H9 (cell line): ENCODE measurements at regions not wholly inside any gene's neighbourhood (a gene's known extent, or its start where the extent isn't known, plus 50 kb on each side); places are given as distances from the start of the nearest gene placed in this dataset.

Source experiments
- DNase-seq: peaks from one replicate; pipeline ENCODE4 v3.0.0-alpha.2; 2017
- H2AFZ ChIP-seq: one replicate; pipeline ENCODE4 v1.6.1; 2013; ENCODE audit warnings: mild to moderate bottlenecking, low read length, control low read depth, moderate library complexity
- H2AK5ac ChIP-seq: 2 replicates; pipeline ENCODE4 v1.6.1; 2013; ENCODE audit warnings: low read length, control low read depth, mixed read lengths; ENCODE audit not compliant: insufficient read length
- H2BK120ac ChIP-seq: one replicate; pipeline ENCODE4 v1.6.1; 2013; ENCODE audit warnings: low read depth, mild to moderate bottlenecking, low read length, control low read depth, inconsistent platforms; ENCODE audit not compliant: poor library complexity, severe bottlenecking
- H2BK12ac ChIP-seq: 2 replicates; pipeline ENCODE4 v1.6.1; 2013; ENCODE audit warnings: low read length, control low read depth, mixed read lengths, low read depth; ENCODE audit not compliant: insufficient read length
- H2BK15ac ChIP-seq: 2 replicates; pipeline ENCODE4 v1.6.1; 2013; ENCODE audit warnings: low read depth, low read length, control low read depth
- H2BK20ac ChIP-seq: one replicate; pipeline ENCODE4 v1.6.1; 2013; ENCODE audit warnings: low read depth, mild to moderate bottlenecking, low read length, control low read depth, inconsistent platforms; ENCODE audit not compliant: poor library complexity, severe bottlenecking
- H2BK5ac ChIP-seq: 2 replicates; pipeline ENCODE4 v1.6.1; 2013; ENCODE audit warnings: low read length, control low read depth, mixed read lengths; ENCODE audit not compliant: insufficient read length
- H3K14ac ChIP-seq: 2 replicates; pipeline ENCODE4 v1.6.1; 2013; ENCODE audit warnings: low read length, control low read depth; ENCODE audit not compliant: insufficient read depth
- H3K18ac ChIP-seq: 2 replicates; pipeline ENCODE4 v1.6.1; 2013; ENCODE audit warnings: low read depth, mild to moderate bottlenecking, mixed read lengths, low read length, control low read depth; ENCODE audit not compliant: insufficient read length
- H3K23ac ChIP-seq: 2 replicates; pipeline ENCODE4 v1.6.1; 2013; ENCODE audit warnings: low read length, control low read depth, mixed read lengths, low read depth; ENCODE audit not compliant: insufficient read length
- H3K23me2 ChIP-seq: 2 replicates; pipeline ENCODE4 v1.6.1; 2013; ENCODE audit warnings: low read depth, mild to moderate bottlenecking, mixed read lengths, low read length, control low read depth; ENCODE audit not compliant: insufficient read length, poor library complexity, severe bottlenecking
- H3K27ac ChIP-seq: 2 replicates; pipeline ENCODE4 v1.5.1; 2013; ENCODE audit warnings: low read length, control low read depth, mixed read lengths, low read depth; ENCODE audit not compliant: insufficient read length
- H3K27me3 ChIP-seq: 2 replicates; pipeline ENCODE4 v1.6.1; 2013; ENCODE audit warnings: low read length, control low read depth, inconsistent platforms; ENCODE audit not compliant: insufficient read depth
- H3K4ac ChIP-seq: 2 replicates; pipeline ENCODE4 v1.6.1; 2013; ENCODE audit warnings: low read depth, mild to moderate bottlenecking, control low read depth, inconsistent platforms, low read length, moderate library complexity
- H3K4me1 ChIP-seq: 2 replicates; pipeline ENCODE4 v1.6.1; 2013; ENCODE audit warnings: low read length, control low read depth, inconsistent platforms; ENCODE audit not compliant: insufficient read depth
- H3K4me2 ChIP-seq: 2 replicates; pipeline ENCODE4 v1.6.1; 2013; ENCODE audit warnings: low read length, control low read depth, mixed read lengths; ENCODE audit not compliant: insufficient read length, insufficient read depth
- H3K56ac ChIP-seq: 2 replicates; pipeline ENCODE4 v1.6.1; 2013; ENCODE audit warnings: low read depth, mild to moderate bottlenecking, mixed read lengths, low read length, control low read depth; ENCODE audit not compliant: insufficient read length
- H3K79me1 ChIP-seq: 2 replicates; pipeline ENCODE4 v1.6.1; 2013; ENCODE audit warnings: low read depth, mild to moderate bottlenecking, moderate library complexity, low read length, control low read depth, inconsistent platforms; ENCODE audit not compliant: insufficient read depth, poor library complexity, severe bottlenecking
- H3K79me2 ChIP-seq: 2 replicates; pipeline ENCODE4 v1.6.1; 2013; ENCODE audit warnings: low read length, control low read depth, inconsistent platforms; ENCODE audit not compliant: insufficient read depth
- H3K9ac ChIP-seq: 2 replicates; pipeline ENCODE4 v1.6.1; 2013; ENCODE audit warnings: low read length, control low read depth, mixed read lengths; ENCODE audit not compliant: insufficient read length; ENCODE audit errors: extremely low read depth
- H3K9me3 ChIP-seq: one replicate; pipeline ENCODE4 v1.6.1; 2013; ENCODE audit warnings: low read depth, low read length, inconsistent platforms; ENCODE audit not compliant: control insufficient read depth
- H3T11ph ChIP-seq: one replicate; pipeline ENCODE4 v1.6.1; 2013; ENCODE audit warnings: mild to moderate bottlenecking, low read length, control low read depth, inconsistent platforms
- H4K20me1 ChIP-seq: one replicate; pipeline ENCODE4 v1.6.1; 2013; ENCODE audit not compliant: control insufficient read depth, insufficient read length, insufficient read depth
- H4K5ac ChIP-seq: 2 replicates; pipeline ENCODE4 v1.6.1; 2013; ENCODE audit warnings: low read depth, mild to moderate bottlenecking, mixed read lengths, low read length, control low read depth; ENCODE audit not compliant: insufficient read length
- H4K8ac ChIP-seq: replicated peaks from 2 replicates; pipeline ENCODE4 v1.6.1; 2013; ENCODE audit warnings: low read length, control low read depth, mixed read lengths, low read depth; ENCODE audit not compliant: insufficient read length
- H4K91ac ChIP-seq: 2 replicates; pipeline ENCODE4 v1.6.1; 2013; ENCODE audit warnings: low read depth, mild to moderate bottlenecking, moderate library complexity, mixed read lengths, low read length, control low read depth; ENCODE audit not compliant: insufficient read length
- H3K27ac Mint-ChIP-seq, 3 experiments: 2 replicates in 2 of 3; 3 replicates in 1 of 3; pipeline ENCODE4 v1.8.0; 2020 to 2021; ENCODE audit warnings: mixed read lengths in 3 of 3, mild to moderate bottlenecking in 1 of 3, moderate library complexity in 1 of 3
- H3K27me3 Mint-ChIP-seq: 2 replicates; pipeline ENCODE4 v1.8.0; 2021; ENCODE audit warnings: low read depth, mild to moderate bottlenecking, moderate library complexity, mixed read lengths
- H3K36me3 Mint-ChIP-seq, 3 experiments: 2 replicates in 2 of 3; 3 replicates in 1 of 3; pipeline ENCODE4 v1.8.0; 2020 to 2021; ENCODE audit warnings: low read depth in 3 of 3, mixed read lengths in 3 of 3; ENCODE audit not compliant: insufficient read depth in 1 of 3
- H3K4me1 Mint-ChIP-seq, 2 experiments: 2 replicates each; pipeline ENCODE4 v1.8.0; 2020; ENCODE audit warnings: mixed read lengths in 2 of 2
- H3K4me3 Mint-ChIP-seq, 2 experiments: 2 replicates in 1 of 2; 3 replicates in 1 of 2; pipeline ENCODE4 v1.8.0; 2020 to 2021; ENCODE audit warnings: mild to moderate bottlenecking in 2 of 2, mixed read lengths in 2 of 2, moderate library complexity in 1 of 2
- H3K9me3 Mint-ChIP-seq, 2 experiments: 2 replicates in 1 of 2; 3 replicates in 1 of 2; pipeline ENCODE4 v1.8.0; 2020; ENCODE audit warnings: mild to moderate bottlenecking in 2 of 2, mixed read lengths in 2 of 2, moderate library complexity in 1 of 2
- WGBS: extraction: QIAGEN DNeasy Blood & Tissue Kit; methylation state at CpG from one replicate; pipeline ENCODE4 v1.1.7; 2013; ENCODE audit warnings: missing lambda C conversion rate, low lambda C conversion rate, mixed read lengths; ENCODE audit not compliant: insufficient read length; ENCODE audit errors: extremely low coverage; 5-methylcytosine and 5-hydroxymethylcytosine counted together
- TF ChIP-seq, protein P1 (sequence below): fragments of 200-600 bp; sonication (generic); conservative IDR thresholded peaks from 3 replicates; pipeline ENCODE4 v1.8.0; 2021; ENCODE audit warnings: antibody characterized with exemption, mild to moderate bottlenecking

DNA sequence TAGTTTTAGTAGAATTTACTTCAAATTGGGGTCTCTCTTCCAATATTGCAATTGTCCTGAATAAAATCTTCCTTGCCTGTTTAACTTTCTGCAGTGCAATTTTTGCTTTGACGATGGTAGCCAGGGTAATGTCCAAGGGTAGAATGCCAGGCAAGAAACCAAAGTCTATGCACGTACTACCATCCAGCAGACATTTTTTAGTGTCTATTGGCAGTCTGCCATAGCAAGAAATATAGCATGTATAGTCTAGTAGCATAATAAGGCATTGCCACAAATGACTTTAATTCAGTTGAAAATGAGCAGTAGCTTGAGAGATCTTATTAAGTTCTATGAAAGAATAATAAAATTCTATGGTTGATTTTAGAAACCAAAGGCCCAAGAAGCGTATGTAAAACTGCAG lies 62.3 kb upstream of the KCNQ5 start:
- H3T11ph ChIP-seq: no peak overlapping the region
- no peaks in the 10 kb centered on the region for H3K27me3 Mint-ChIP-seq
- no peaks in the 10 kb centered on the region for H3K9me3 Mint-ChIP-seq
- no peaks in the 10 kb centered on the region for H4K20me1 ChIP-seq
- no peak overlapping the region for H4K91ac ChIP-seq
- no peak overlapping the region for H3K27ac ChIP-seq
- H3K79me2 ChIP-seq: no peaks in the 10 kb centered on the region
- H2BK12ac ChIP-seq: no peak overlapping the region
- no peak overlapping the region for H3K23ac ChIP-seq
- no peak overlapping the region for H2BK120ac ChIP-seq
- no peak overlapping the region for H2BK5ac ChIP-seq
- H3K27me3 ChIP-seq: no peaks in the 10 kb centered on the region
- no peak overlapping the region for H3K4me3 Mint-ChIP-seq
- H2AFZ ChIP-seq: no peak overlapping the region
- H3K56ac ChIP-seq: no peak overlapping the region
- no peak overlapping the region for H2BK15ac ChIP-seq
- peaks cover 23 to 32% of the 10 kb centered on the region in 2 experiments for H3K4me1 Mint-ChIP-seq
- H3K4me1 ChIP-seq: peaks cover 2% of the 10 kb centered on the region; the same call in 1 of the 2 replicates
- H3K27ac Mint-ChIP-seq: no peak overlapping the region; a peak in 1 of 7 replicates
- H3K14ac ChIP-seq: no peak overlapping the region
- no peak overlapping the region for H3K18ac ChIP-seq
- no peak overlapping the region for H4K8ac ChIP-seq
- TF ChIP-seq, protein P1, sequence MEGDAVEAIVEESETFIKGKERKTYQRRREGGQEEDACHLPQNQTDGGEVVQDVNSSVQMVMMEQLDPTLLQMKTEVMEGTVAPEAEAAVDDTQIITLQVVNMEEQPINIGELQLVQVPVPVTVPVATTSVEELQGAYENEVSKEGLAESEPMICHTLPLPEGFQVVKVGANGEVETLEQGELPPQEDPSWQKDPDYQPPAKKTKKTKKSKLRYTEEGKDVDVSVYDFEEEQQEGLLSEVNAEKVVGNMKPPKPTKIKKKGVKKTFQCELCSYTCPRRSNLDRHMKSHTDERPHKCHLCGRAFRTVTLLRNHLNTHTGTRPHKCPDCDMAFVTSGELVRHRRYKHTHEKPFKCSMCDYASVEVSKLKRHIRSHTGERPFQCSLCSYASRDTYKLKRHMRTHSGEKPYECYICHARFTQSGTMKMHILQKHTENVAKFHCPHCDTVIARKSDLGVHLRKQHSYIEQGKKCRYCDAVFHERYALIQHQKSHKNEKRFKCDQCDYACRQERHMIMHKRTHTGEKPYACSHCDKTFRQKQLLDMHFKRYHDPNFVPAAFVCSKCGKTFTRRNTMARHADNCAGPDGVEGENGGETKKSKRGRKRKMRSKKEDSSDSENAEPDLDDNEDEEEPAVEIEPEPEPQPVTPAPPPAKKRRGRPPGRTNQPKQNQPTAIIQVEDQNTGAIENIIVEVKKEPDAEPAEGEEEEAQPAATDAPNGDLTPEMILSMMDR: no peak
- H3K4me2 ChIP-seq: no peak overlapping the region
- H4K5ac ChIP-seq: no peak overlapping the region
- H2AK5ac ChIP-seq: no peak overlapping the region
- WGBS: no CpG with 5 or more reads among the region's 3 CpGs
- no peaks in the 10 kb centered on the region for H3K79me1 ChIP-seq
- H3K4ac ChIP-seq: no peak overlapping the region
- no peaks in the 10 kb centered on the region for H3K9me3 ChIP-seq
- no peak for DNase-seq
- H3K36me3 Mint-ChIP-seq: no peaks in the 10 kb centered on the region
- no peaks in the 10 kb centered on the region for H3K23me2 ChIP-seq
- H2BK20ac ChIP-seq: no peak overlapping the region
- H3K9ac ChIP-seq: no peak overlapping the region
